ENCODE measurements at regions not wholly inside any gene's neighbourhood (a gene's known extent, or its start where the extent isn't known, plus 50 kb on each side); places are given as distances from the start of the nearest gene placed in this dataset.
"Not testable (repeated sequence)": the region's sequence is repeated elsewhere in the genome, so short reads cannot be mapped to it uniquely, and the experiment has no call there.

DNA sequence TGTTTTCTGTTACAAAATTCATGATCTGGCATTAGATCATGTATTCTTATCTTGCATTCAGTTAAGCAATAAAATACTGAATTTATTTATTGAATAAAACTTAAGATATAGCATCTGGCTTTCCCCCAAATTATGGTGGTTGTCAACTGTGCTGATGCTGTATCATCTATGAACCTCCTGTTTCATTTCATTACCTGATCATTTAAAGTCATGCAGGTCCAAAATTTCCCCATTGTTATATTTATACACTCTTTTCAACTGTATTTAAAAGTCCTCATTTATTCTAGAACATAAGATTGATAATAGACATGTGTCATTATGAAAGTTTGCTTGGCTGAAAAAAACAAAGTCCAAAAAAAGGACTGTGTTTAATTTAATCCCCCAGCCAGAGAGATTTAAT lies 627.4 kb upstream of the ADGRB3 start:
- DNase-seq, result no peak

GRCh38 chr6:67986694-67987232 lies 648.3 kb upstream of the ADGRB3 start:
- DNase-seq, result no peak

GRCh38 chr6:67976486-67976885 lies 658.6 kb upstream of the ADGRB3 start:
- no peak for DNase-seq

GRCh38 chr6:67974931-67975330 lies 660.2 kb upstream of the ADGRB3 start:
- DNase-seq, result no peak

- no peak for DNase-seq
Measured at GRCh38 chr6:67971812-67972211, 663.3 kb upstream of the ADGRB3 start.

GRCh38 chr6:67966830-67967229 lies 668.3 kb upstream of the ADGRB3 start:
- DNase-seq, result no peak

DNA sequence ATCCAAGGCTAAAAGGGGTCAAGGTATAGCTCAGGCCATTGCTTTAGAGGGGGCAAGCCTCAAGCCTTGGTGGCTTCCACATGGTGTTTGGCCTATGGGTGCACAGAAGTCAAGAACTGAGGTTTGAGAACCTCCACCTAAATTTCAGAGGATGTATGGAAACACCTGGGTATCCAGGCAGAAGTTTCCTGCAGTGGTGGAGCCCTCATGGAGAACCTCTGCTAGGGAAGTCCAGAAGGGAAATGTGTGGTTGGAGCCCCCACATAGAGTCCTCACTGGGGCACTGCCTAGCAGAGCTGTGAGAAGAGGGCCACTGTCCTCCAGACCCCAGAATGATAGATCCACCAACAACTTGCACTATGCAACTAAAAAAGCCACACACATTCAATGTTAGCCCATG lies 678.7 kb upstream of the ADGRB3 start:
- DNase-seq, result no peak

- no peak for DNase-seq
Measured at GRCh38 chr6:67952948-67953347, 682.1 kb upstream of the ADGRB3 start.

- no peak for DNase-seq
Measured at GRCh38 chr6:67952121-67952520, 683.0 kb upstream of the ADGRB3 start.

DNA sequence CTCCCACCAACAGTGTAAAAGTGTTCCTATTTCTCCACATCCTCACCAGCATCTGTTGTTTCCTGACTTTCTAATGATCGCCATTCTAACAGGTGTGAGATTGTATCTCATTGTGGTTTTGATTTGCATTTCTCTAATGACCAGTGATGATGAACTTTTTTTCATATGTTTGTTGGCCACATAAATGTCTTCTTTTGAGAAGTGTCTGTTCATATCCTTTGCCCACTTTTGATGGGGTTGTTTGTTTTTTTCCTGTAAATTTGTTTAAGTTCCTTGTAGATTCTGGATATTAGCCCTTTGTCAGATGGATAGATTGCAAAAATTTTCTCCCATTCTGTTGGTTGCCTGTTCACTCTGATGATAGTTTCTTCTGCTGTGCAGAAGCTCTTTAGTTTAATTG lies 687.3 kb upstream of the ADGRB3 start:
- not testable (repeated sequence) for DNase-seq

DNA sequence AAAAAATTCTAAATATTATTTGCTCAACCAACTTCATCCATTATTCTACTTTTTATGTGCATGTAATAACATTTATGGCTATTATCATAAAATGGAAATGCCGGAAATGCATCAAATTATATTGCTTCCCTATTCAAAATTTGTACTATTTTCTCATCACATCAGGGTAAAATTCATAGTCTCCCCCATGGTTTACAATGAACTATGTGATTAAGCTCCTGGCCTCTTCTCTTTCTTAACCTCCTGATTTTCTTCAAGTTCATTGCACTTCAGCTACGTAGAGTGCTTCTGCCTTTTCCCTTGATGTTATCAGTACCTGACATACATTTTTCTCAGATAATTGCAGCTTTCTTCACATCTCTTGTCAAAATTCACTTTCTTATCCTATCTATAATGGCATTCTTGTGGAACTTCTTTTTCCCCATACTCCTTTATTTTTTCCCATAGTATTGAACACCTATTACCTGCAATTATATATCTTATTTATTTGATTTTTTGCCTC lies 699.1 kb upstream of the ADGRB3 start:
- DNase-seq, result no peak

- DNase-seq, result peak; percentile 9
Measured at GRCh38 chr6:67933278-67933677, 701.8 kb upstream of the ADGRB3 start.

GRCh38 chr6:67922588-67922987 lies 712.5 kb upstream of the ADGRB3 start:
- not testable (repeated sequence) for DNase-seq

DNA sequence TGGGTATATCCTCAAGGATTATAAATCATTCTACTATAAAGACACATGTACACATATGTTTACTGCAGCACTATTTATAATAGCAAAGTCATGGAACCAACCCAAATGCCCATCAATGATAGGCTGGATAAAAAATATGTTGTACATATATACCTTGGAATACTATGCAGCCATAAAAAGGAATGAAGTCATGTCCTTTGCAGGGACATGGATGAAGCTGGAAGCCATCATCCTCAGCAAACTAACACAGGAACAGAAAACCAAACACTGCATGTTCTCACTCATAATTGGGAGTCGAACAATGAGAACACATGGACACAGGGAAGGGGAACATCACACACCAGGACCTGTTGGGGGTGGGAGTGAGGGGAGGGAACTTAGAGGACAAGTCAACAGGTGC lies 715.0 kb upstream of the ADGRB3 start:
- not testable (repeated sequence) for DNase-seq

- DNase-seq, result no peak
Measured at GRCh38 chr6:67916399-67916798, 718.7 kb upstream of the ADGRB3 start.

DNA sequence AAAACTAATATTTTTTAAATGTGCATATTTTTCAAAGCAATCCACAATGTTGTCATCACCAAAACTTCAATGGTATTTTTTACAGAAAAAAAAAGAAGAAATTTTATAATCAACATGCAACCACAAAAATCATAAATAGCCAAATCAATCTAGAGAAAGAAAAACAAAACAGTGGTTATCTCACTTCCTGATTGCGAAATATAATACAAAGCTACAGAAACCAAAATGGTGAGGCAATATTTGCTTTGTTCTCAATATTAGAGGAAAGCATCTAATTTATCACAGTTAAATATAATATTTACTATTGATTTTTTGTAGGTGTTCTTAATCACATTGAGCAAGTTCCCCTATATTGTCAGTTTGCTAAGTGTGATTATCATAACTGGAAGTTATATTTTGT lies 720.7 kb upstream of the ADGRB3 start:
- no peak for DNase-seq

DNA sequence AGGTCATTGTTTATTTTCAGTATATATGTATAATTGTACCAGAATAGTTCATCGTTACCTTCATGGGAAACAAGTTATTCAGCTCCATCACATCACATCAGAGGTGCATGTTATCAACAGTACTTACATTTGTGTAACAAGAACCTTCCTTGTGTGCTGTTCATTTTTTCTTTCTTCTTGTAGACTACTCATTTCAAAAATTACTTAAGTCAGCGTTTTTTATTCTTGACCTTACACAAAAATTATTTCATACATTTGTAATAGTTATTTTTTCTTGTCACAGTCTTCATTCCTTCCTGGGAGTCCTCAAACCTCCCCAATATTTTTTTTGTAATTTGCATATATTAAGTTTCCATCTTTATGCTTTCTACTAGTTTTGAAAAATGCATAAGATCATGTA lies 725.7 kb upstream of the ADGRB3 start:
- no peak for DNase-seq

DNA sequence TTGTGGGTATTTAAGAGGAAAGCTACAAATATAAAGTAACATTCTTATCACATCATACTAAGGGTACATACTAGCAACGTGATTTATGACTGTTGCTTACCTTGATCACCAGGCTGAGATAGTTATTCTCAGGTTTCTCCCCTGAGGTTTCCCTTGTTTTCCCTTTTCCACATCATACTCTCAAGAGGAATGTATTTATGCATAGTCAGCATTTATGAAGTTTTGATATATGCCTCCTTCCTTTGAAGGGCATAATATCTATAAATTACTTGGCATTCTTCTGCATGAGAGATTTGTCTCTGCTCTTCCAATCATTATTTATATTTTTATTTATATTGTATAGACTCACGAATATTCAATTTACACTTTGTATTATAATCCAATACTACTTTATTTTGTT lies 726.7 kb upstream of the ADGRB3 start:
- no peak for DNase-seq

DNA sequence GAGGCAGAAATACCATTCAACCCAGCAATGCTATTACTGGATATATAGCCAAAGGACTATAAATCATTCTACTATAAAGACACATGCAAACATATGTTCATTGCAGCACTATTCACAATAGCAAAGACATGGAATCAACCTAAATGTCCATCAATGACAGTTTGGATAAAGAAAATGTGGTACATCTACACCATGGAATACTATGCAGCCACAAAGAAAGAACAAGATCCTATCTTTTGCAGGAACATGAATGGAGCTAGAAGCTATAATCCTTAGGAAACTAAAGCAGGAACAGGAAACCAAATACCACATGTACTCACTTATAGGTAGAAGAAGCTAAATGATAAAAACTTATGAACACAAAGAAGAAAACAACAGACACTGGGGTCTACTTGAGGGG lies 730.3 kb upstream of the ADGRB3 start:
- not testable (repeated sequence) for DNase-seq

- no peak for DNase-seq
Measured at GRCh38 chr6:67898875-67899274, 736.2 kb upstream of the ADGRB3 start.

- no peak for DNase-seq
Measured at GRCh38 chr6:67897998-67898607, 737.0 kb upstream of the ADGRB3 start.

DNA sequence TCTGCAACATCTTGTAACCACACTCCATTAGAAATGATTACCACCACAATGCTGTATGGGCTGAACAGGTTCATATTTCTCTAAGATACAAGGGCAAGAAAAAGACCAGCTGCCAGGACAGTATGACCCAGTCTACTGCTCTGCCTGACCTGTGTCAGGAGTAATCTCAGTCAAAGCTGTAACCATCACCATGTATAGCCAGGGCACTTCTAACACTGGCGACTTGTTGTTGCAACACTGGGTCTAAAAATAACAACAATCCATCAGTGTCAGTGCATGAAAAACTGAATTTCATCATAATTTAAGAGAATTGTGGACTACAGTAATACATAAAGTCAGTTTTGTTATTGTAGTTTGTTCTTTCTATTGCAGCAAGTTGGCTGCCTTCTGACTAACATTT lies 738.6 kb upstream of the ADGRB3 start:
- no peak for DNase-seq

DNA sequence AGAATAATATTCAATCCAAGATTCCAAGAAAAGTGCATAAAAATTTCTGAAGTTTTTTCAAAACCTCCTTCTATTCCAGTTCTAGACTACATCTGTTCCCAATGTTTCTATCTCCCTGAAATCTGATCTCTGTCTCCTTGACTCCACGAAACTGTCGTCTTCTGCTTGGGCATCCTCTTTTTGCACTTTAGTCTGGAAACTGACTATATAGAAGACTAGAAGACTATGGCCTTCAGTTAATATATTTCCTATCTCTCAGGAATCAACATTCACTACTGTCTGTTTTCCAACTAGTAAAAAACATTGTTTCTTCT lies 745.4 kb upstream of the ADGRB3 start:
- DNase-seq, result no peak

- DNase-seq, result no peak
Measured at GRCh38 chr6:67888886-67889681, 746.0 kb upstream of the ADGRB3 start.

- no peak for DNase-seq
Measured at GRCh38 chr6:67888546-67888885, 746.6 kb upstream of the ADGRB3 start.
